A549 (cell line): ENCODE measurements at regions not wholly inside any gene's neighbourhood (a gene's known extent, or its start where the extent isn't known, plus 50 kb on each side); places are given as distances from the start of the nearest gene placed in this dataset.

Experiments used
- ATAC-seq, 2 experiments: fragments of 200-7000 bp in 1 of 2; fragments of >200 bp in 1 of 2; cut with Nextera tagmentation in 1 of 2; cut with Tn5 transposase in 1 of 2; 3 replicates each; pipeline versions ENCODE4 v1.8.0 to v1.9.1; 2018 to 2020; ENCODE audit warnings: mild to moderate bottlenecking in 1 of 2, moderate library complexity in 1 of 2
- CTCF ChIA-PET: fragments of 300-600 bp; sonication (Branson Sonifier 250); formaldehyde crosslinking; extraction: SDS; loops from one replicate; lab custom pipeline; 2021; ENCODE audit warnings: antibody characterized with exemption, inconsistent platforms; lab: Yijun Ruan, JAX
- POLR2A ChIA-PET: fragments of 350-600 bp; formaldehyde crosslinking; extraction: SDS; loops from one replicate; lab custom pipeline; 2021; ENCODE audit warnings: antibody characterized with exemption, inconsistent platforms; lab: Yijun Ruan, JAX
- DNase-seq, 2 experiments: peaks; one replicate each; pipeline versions ENCODE4 v3.0.0 to v3.0.0-alpha.2; 2011 to 2016; ENCODE audit warnings: low read depth in 1 of 2, low spot score in 1 of 2
- FAIRE-seq: peaks from 2 replicates; lab custom pipeline; 2011; peaks lifted over from hg19 to GRCh38; lab: Jason Lieb, UNC
- H3K27ac ChIP-seq, 2 experiments: fragments of >200 bp; sonication (Bioruptor Twin); formaldehyde crosslinking; 3 replicates each; pipeline ENCODE4 v1.5.1; 2016 to 2017
- H3K4me1 ChIP-seq: fragments of >200 bp; sonication (Bioruptor Twin); formaldehyde crosslinking; 3 replicates; pipeline ENCODE4 v1.6.1; 2016
- H3K4me2 ChIP-seq: fragments of >200 bp; sonication (Bioruptor Twin); formaldehyde crosslinking; 3 replicates; pipeline ENCODE4 v1.6.1; 2016
- H3K4me3 ChIP-seq: fragments of >200 bp; sonication (Bioruptor Twin); formaldehyde crosslinking; 3 replicates; pipeline ENCODE4 v1.5.1; 2016
- H3K9me3 ChIP-seq: fragments of >200 bp; sonication (Bioruptor Twin); formaldehyde crosslinking; 3 replicates; pipeline ENCODE4 v1.6.1; 2016
- CBX2 ChIP-seq: fragments of 200-600 bp; sonication (generic); IDR thresholded peaks from 2 replicates; pipeline ENCODE4 v1.6.1; 2016; ENCODE audit warnings: low read depth, mild to moderate bottlenecking, borderline replicate concordance
- CBX8 ChIP-seq: fragments of 200-600 bp; sonication (generic); IDR thresholded peaks from 2 replicates; pipeline ENCODE4 v1.6.1; 2016
- CEBPB ChIP-seq, 2 experiments: fragments of >200 bp in 1 of 2; sonication (Bioruptor Twin) in 1 of 2; formaldehyde crosslinking in 1 of 2; IDR thresholded peaks; 2 replicates each; pipeline ENCODE4 v1.6.1; 2012 to 2016
- ELK1 ChIP-seq: fragments of 150-350 bp; IDR thresholded peaks from 2 replicates; pipeline ENCODE4 v1.6.1; 2014; ENCODE audit warnings: low read depth, mild to moderate bottlenecking, low read length
- ESRRA ChIP-seq: fragments of 150-350 bp; IDR thresholded peaks from 2 replicates; pipeline ENCODE4 v1.6.1; 2014; ENCODE audit warnings: mild to moderate bottlenecking, low read length, borderline replicate concordance
- FOXS1 ChIP-seq: fragments of 250-450 bp; sonication (Bioruptor Pico); IDR thresholded peaks from 2 replicates; pipeline ENCODE4 v1.5.0; 2020; ENCODE audit warnings: mild to moderate bottlenecking, moderate library complexity
- HDAC2 ChIP-seq: fragments of 200-600 bp; sonication (generic); IDR thresholded peaks from 2 replicates; pipeline ENCODE4 v1.6.1; 2016
- HES2 ChIP-seq: fragments of >200 bp; sonication (Bioruptor Twin); formaldehyde crosslinking; IDR thresholded peaks from 2 replicates; pipeline ENCODE4 v1.6.1; 2016
- HEYL ChIP-seq: fragments of 250-450 bp; sonication (Bioruptor Pico); IDR thresholded peaks from 2 replicates; pipeline ENCODE4 v1.8.0; 2021; ENCODE audit warnings: mild to moderate bottlenecking, moderate library complexity
- HMGXB4 ChIP-seq: fragments of 250-450 bp; sonication (Bioruptor Pico); IDR thresholded peaks from 2 replicates; pipeline ENCODE4 v1.5.0; 2021; ENCODE audit warnings: mild to moderate bottlenecking, moderate library complexity, borderline replicate concordance
- HOXA7 ChIP-seq: fragments of 250-450 bp; sonication (Bioruptor Pico); IDR thresholded peaks from 2 replicates; pipeline ENCODE4 v1.5.0; 2020; ENCODE audit warnings: mild to moderate bottlenecking, moderate library complexity
- JUN ChIP-seq, 2 experiments: fragments of >200 bp; sonication (Bioruptor Twin); formaldehyde crosslinking; IDR thresholded peaks; 2 replicates in 1 of 2; 3 replicates in 1 of 2; pipeline ENCODE4 v1.6.1; 2016 to 2017
- JUNB ChIP-seq: fragments of >200 bp; sonication (Bioruptor Twin); formaldehyde crosslinking; IDR thresholded peaks from 2 replicates; pipeline ENCODE4 v1.6.1; 2016
- KDM5A ChIP-seq: fragments of 200-600 bp; sonication (generic); IDR thresholded peaks from 2 replicates; pipeline ENCODE4 v1.6.1; 2016; ENCODE audit warnings: antibody characterized with exemption, mild to moderate bottlenecking
- MAX ChIP-seq: IDR thresholded peaks from 2 replicates; pipeline ENCODE4 v1.6.1; 2012
- MAZ ChIP-seq: fragments of 150-350 bp; IDR thresholded peaks from 2 replicates; pipeline ENCODE4 v1.6.1; 2014; ENCODE audit warnings: antibody characterized with exemption, low read depth, low read length, borderline replicate concordance
- MYC ChIP-seq: IDR thresholded peaks from 2 replicates; pipeline ENCODE4 v1.6.1; 2012; ENCODE audit warnings: mild to moderate bottlenecking, inconsistent platforms, low read length, improper control_type of control experiment, borderline replicate concordance
- NFE2L2 ChIP-seq: fragments of 150-350 bp; conservative IDR thresholded peaks from 2 replicates; pipeline ENCODE4 v1.6.1; 2014; ENCODE audit warnings: low read length
- NPAS2 ChIP-seq: fragments of 250-450 bp; sonication (Bioruptor Pico); IDR thresholded peaks from 2 replicates; pipeline ENCODE4 v1.8.0; 2022; ENCODE audit warnings: mild to moderate bottlenecking, moderate library complexity, borderline replicate concordance
- NR3C1 ChIP-seq: fragments of >200 bp; sonication (Bioruptor Twin); formaldehyde crosslinking; IDR thresholded peaks from 3 replicates; pipeline ENCODE4 v1.6.1; 2017
- PBX3 ChIP-seq: IDR thresholded peaks from 2 replicates; pipeline ENCODE4 v1.6.1; 2012
- PHF8 ChIP-seq: fragments of 200-600 bp; sonication (generic); IDR thresholded peaks from 2 replicates; pipeline ENCODE4 v1.6.1; 2016; ENCODE audit warnings: low read depth, mild to moderate bottlenecking, antibody characterized with exemption, moderate library complexity, borderline replicate concordance
- POLR2A ChIP-seq: IDR thresholded peaks from 2 replicates; pipeline ENCODE4 v1.6.1; 2012; ENCODE audit warnings: mild to moderate bottlenecking, low read length
- RCOR1 ChIP-seq: fragments of 150-350 bp; IDR thresholded peaks from 2 replicates; pipeline ENCODE4 v1.6.1; 2014; ENCODE audit warnings: antibody characterized with exemption, low read length, low read depth
- RNF2 ChIP-seq: fragments of 200-600 bp; sonication (generic); IDR thresholded peaks from 2 replicates; pipeline ENCODE4 v1.6.1; 2016; ENCODE audit warnings: low read depth, mild to moderate bottlenecking, antibody characterized with exemption, moderate library complexity, borderline replicate concordance
- TFCP2L1 ChIP-seq: fragments of 250-450 bp; sonication (Bioruptor Pico); IDR thresholded peaks from 2 replicates; pipeline ENCODE4 v1.5.0; 2021; ENCODE audit warnings: mild to moderate bottlenecking
- ZNF302 ChIP-seq: fragments of 250-450 bp; sonication (Bioruptor Pico); IDR thresholded peaks from 2 replicates; pipeline ENCODE4 v1.9.0; 2021; ENCODE audit warnings: inconsistent platforms, mild to moderate bottlenecking, moderate library complexity
- ZSCAN20 ChIP-seq: fragments of 250-450 bp; sonication (Bioruptor Pico); IDR thresholded peaks from 2 replicates; pipeline ENCODE4 v1.8.0; 2022; ENCODE audit warnings: mild to moderate bottlenecking, moderate library complexity
- WGBS: methylation state at CpG from one replicate; pipeline ENCODE4 v1.1.6; 2017; ENCODE audit errors: missing lambda C conversion rate; 5-methylcytosine and 5-hydroxymethylcytosine counted together

- TF ChIP-seq PBX3 (no peak), MAZ (no peak), POLR2A (no peak)
These were observed 127.7 kb downstream of the TMEM30B start (continued) for GRCh38 chr14:61153431-61153830.

- TF ChIP-seq HEYL (CRISPR knock-in tag): no peak
- no peak for TF ChIP-seq ESRRA
- TF ChIP-seq CBX8: no peak
- no peak for TF ChIP-seq RCOR1
- no peak for TF ChIP-seq ZNF302
- no peak for TF ChIP-seq ELK1
- no peak for TF ChIP-seq NPAS2 (CRISPR knock-in tag)
- no peak for TF ChIP-seq MYC
- no peak for TF ChIP-seq JUN (IDR thresholded peaks at IDR 0.05)
- no peak for TF ChIP-seq CBX2
- no peak for TF ChIP-seq FOXS1 (CRISPR knock-in tag)
- TF ChIP-seq PBX3: no peak
- TF ChIP-seq PHF8: no peak
- no peak for TF ChIP-seq JUNB
- TF ChIP-seq ZSCAN20 (CRISPR knock-in tag): no peak
- TF ChIP-seq NFE2L2: no peak
- no peak for TF ChIP-seq HMGXB4
- TF ChIP-seq, all 56 proteins: peak for 0
- ChIA-PET CTCF (interaction anchor here (1.0 to 1.7 kb wide), 3 partner anchors 12 to 45 kb away, joined by 3 to 5 read pairs (median 3); no protein-coding TSS in a partner anchor), POLR2A (interaction anchor here (0.7 kb wide), 1 partner anchor 1390 kb away, joined by 5 read pairs; no protein-coding TSS in a partner anchor)
- FAIRE-seq: peak; percentile 13
- no peak for DNase-seq
- H3K4me2 ChIP-seq: no peak overlapping the region
- no peak for ATAC-seq
- no peak overlapping the region for H3K27ac ChIP-seq
- no peaks in the 10 kb centered on the region for H3K4me1 ChIP-seq
- no peaks in the 10 kb centered on the region for H3K9me3 ChIP-seq
- WGBS: 79% methylated on average over 3 of the region's 3 CpGs
- no peak overlapping the region for H3K4me3 ChIP-seq
These were observed 128.2 kb downstream of the TMEM30B start for GRCh38 chr14:61152851-61153364.

- FAIRE-seq (peak; percentile 46), ATAC-seq (no peak)
- no peak overlapping the region for H3K27ac ChIP-seq
These were observed 129.9 kb downstream of the TMEM30B start for GRCh38 chr14:61151251-61151650.

More at GRCh38 chr14:61151251-61151650, 129.9 kb downstream of the TMEM30B start:
- Histone ChIP-seq H3K9me3 (no peaks in the 10 kb centered on the region), H3K4me1 (no peaks in the 10 kb centered on the region), H3K4me3 (no peak overlapping the region), H3K4me2 (no peak overlapping the region)
- ChIA-PET CTCF (no interaction called here), POLR2A (no interaction called here)
- TF ChIP-seq TFCP2L1 (CRISPR knock-in tag): no peak
- TF ChIP-seq FOXS1 (CRISPR knock-in tag): no peak
- no peak for TF ChIP-seq KDM5A
- no peak for TF ChIP-seq NR3C1
- no peak for TF ChIP-seq RNF2
- no peak for TF ChIP-seq HDAC2
- no peak for TF ChIP-seq RCOR1
- TF ChIP-seq PBX3: no peak
- TF ChIP-seq CEBPB (IDR thresholded peaks at IDR 0.05): no peak
- TF ChIP-seq HES2: no peak
- TF ChIP-seq ELK1: no peak
- TF ChIP-seq HOXA7: no peak
- TF ChIP-seq MAX: no peak
- TF ChIP-seq MAZ: no peak
- DNase-seq: no peak
- 75% methylated on average over 4 of the region's 4 CpGs for WGBS
